Nephron progenitor cell (in vitro differentiated cells): ENCODE measurements at regions not wholly inside any gene's neighbourhood (a gene's known extent, or its start where the extent isn't known, plus 50 kb on each side); places are given as distances from the start of the nearest gene placed in this dataset.

Source experiments
- DNase-seq: peaks from one replicate; pipeline ENCODE4 v3.0.0; 2021
- H3K27ac Mint-ChIP-seq: 2 replicates; pipeline ENCODE4 v1.8.0; 2021; ENCODE audit warnings: mild to moderate bottlenecking, moderate library complexity, mixed read lengths
- H3K27me3 Mint-ChIP-seq: 2 replicates; pipeline ENCODE4 v1.8.0; 2021; ENCODE audit warnings: mild to moderate bottlenecking, low read depth, mixed read lengths; ENCODE audit not compliant: poor library complexity
- H3K36me3 Mint-ChIP-seq: 2 replicates; pipeline ENCODE4 v1.8.0; 2021; ENCODE audit warnings: low read depth, mixed read lengths
- H3K4me1 Mint-ChIP-seq: 2 replicates; pipeline ENCODE4 v1.8.0; 2021; ENCODE audit warnings: mixed read lengths
- H3K4me3 Mint-ChIP-seq: 2 replicates; pipeline ENCODE4 v1.8.0; 2021; ENCODE audit warnings: mild to moderate bottlenecking, moderate library complexity, mixed read lengths
- H3K9me3 Mint-ChIP-seq: 2 replicates; pipeline ENCODE4 v1.8.0; 2021; ENCODE audit warnings: mild to moderate bottlenecking, moderate library complexity, mixed read lengths
- CTCF ChIP-seq: fragments of 200-600 bp; sonication (generic); IDR thresholded peaks from 2 replicates; pipeline ENCODE4 v1.5.0; 2021; ENCODE audit warnings: antibody characterized with exemption

GRCh38 chr17:79255926-79256585, 181.4 kb downstream of the ENGASE start:
- no peaks in the 10 kb centered on the region for H3K36me3 Mint-ChIP-seq

GRCh38 chr17:79255456-79255855, 180.8 kb downstream of the ENGASE start:
- Mint-ChIP-seq H3K9me3 (no peaks in the 10 kb centered on the region), H3K4me1 (no peaks in the 10 kb centered on the region), H3K36me3 (no peaks in the 10 kb centered on the region), H3K4me3 (no peak overlapping the region), H3K27ac (no peak overlapping the region), H3K27me3 (peaks cover 77% of the 10 kb centered on the region)
- DNase-seq = no peak
- no peak for TF ChIP-seq CTCF

More at GRCh38 chr17:79255926-79256585, 181.4 kb downstream of the ENGASE start:
- Mint-ChIP-seq H3K4me3 (no peak overlapping the region), H3K9me3 (no peaks in the 10 kb centered on the region), H3K27ac (no peak overlapping the region), H3K4me1 (no peaks in the 10 kb centered on the region), H3K27me3 (peaks cover 75% of the 10 kb centered on the region)
- TF ChIP-seq CTCF = no peak
- no peak for DNase-seq

GRCh38 chr17:79255046-79255445, 180.4 kb downstream of the ENGASE start:
- TF ChIP-seq CTCF = no peak
- peaks cover 80% of the 10 kb centered on the region for H3K27me3 Mint-ChIP-seq

GRCh38 chr17:79252886-79253285, 178.3 kb downstream of the ENGASE start:
- H3K4me3 Mint-ChIP-seq = no peak overlapping the region
- no peak for DNase-seq
- no peaks in the 10 kb centered on the region for H3K4me1 Mint-ChIP-seq
- no peaks in the 10 kb centered on the region for H3K9me3 Mint-ChIP-seq
- no peaks in the 10 kb centered on the region for H3K36me3 Mint-ChIP-seq
- H3K27ac Mint-ChIP-seq = no peak overlapping the region
- TF ChIP-seq CTCF = no peak
- peaks cover 74% of the 10 kb centered on the region for H3K27me3 Mint-ChIP-seq

More at GRCh38 chr17:79255046-79255445, 180.4 kb downstream of the ENGASE start:
- H3K27ac Mint-ChIP-seq = no peak overlapping the region
- no peak for DNase-seq
- H3K4me3 Mint-ChIP-seq = no peak overlapping the region
- no peaks in the 10 kb centered on the region for H3K9me3 Mint-ChIP-seq
- no peaks in the 10 kb centered on the region for H3K36me3 Mint-ChIP-seq
- H3K4me1 Mint-ChIP-seq = no peaks in the 10 kb centered on the region

- no peaks in the 10 kb centered on the region for H3K36me3 Mint-ChIP-seq
- H3K27ac Mint-ChIP-seq = peak overlapping the region; percentile 36
- H3K27me3 Mint-ChIP-seq = peaks cover 67% of the 10 kb centered on the region
- H3K9me3 Mint-ChIP-seq = no peaks in the 10 kb centered on the region
- H3K4me1 Mint-ChIP-seq = peaks cover under 1% of the 10 kb centered on the region
- TF ChIP-seq CTCF = no peak
- DNase-seq = no peak
- H3K4me3 Mint-ChIP-seq = no peak overlapping the region
These were observed 177.2 kb downstream of the ENGASE start for GRCh38 chr17:79251824-79252223.

- DNase-seq = no peak
- no peak overlapping the region for H3K4me3 Mint-ChIP-seq
- no peak for TF ChIP-seq CTCF
- H3K4me1 Mint-ChIP-seq = peaks cover 12% of the 10 kb centered on the region
- H3K36me3 Mint-ChIP-seq = no peaks in the 10 kb centered on the region
- H3K27me3 Mint-ChIP-seq = peaks cover 67% of the 10 kb centered on the region
- no peak overlapping the region for H3K27ac Mint-ChIP-seq
- no peaks in the 10 kb centered on the region for H3K9me3 Mint-ChIP-seq
These were observed 175.4 kb downstream of the ENGASE start for GRCh38 chr17:79249929-79250521.
